ENCODE measurements at regions not wholly inside any gene's neighbourhood (a gene's known extent, or its start where the extent isn't known, plus 50 kb on each side); places are given as distances from the start of the nearest gene placed in this dataset.

DNA sequence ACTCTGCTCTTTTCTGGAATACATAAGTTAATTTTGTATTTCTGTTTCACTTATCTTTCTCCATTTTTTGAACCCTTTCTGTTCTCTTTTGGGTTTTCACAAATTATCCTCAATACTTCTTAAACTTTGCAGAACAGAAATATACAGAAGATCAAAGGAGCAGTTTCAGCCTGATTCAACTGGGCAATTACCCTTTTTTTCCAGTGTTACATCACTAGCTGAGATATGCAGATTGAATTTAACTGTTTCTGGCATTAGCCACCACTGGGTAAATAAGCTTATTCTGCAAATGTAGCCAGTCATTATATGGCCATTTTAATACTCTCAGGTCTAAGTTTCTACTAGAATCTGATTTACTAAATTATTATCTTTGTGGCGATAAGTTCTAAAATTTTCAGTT is 66.9 kb upstream of the GRID2 start:
- TF ChIP-seq, protein P1, sequence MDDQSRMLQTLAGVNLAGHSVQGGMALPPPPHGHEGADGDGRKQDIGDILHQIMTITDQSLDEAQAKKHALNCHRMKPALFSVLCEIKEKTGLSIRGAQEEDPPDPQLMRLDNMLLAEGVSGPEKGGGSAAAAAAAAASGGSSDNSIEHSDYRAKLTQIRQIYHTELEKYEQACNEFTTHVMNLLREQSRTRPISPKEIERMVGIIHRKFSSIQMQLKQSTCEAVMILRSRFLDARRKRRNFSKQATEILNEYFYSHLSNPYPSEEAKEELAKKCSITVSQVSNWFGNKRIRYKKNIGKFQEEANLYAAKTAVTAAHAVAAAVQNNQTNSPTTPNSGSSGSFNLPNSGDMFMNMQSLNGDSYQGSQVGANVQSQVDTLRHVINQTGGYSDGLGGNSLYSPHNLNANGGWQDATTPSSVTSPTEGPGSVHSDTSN (IDR thresholded peaks at IDR 0.05) = peak; percentile 34
- TF ChIP-seq, protein P2, sequence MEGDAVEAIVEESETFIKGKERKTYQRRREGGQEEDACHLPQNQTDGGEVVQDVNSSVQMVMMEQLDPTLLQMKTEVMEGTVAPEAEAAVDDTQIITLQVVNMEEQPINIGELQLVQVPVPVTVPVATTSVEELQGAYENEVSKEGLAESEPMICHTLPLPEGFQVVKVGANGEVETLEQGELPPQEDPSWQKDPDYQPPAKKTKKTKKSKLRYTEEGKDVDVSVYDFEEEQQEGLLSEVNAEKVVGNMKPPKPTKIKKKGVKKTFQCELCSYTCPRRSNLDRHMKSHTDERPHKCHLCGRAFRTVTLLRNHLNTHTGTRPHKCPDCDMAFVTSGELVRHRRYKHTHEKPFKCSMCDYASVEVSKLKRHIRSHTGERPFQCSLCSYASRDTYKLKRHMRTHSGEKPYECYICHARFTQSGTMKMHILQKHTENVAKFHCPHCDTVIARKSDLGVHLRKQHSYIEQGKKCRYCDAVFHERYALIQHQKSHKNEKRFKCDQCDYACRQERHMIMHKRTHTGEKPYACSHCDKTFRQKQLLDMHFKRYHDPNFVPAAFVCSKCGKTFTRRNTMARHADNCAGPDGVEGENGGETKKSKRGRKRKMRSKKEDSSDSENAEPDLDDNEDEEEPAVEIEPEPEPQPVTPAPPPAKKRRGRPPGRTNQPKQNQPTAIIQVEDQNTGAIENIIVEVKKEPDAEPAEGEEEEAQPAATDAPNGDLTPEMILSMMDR (IDR thresholded peaks at IDR 0.05) = no peak
- TF ChIP-seq EP300 (IDR thresholded peaks at IDR 0.05; ENCODE audit: borderline replicate concordance in 1 of 2, low read depth in 1 of 2, low read length in 1 of 2) = no peak
- TF ChIP-seq JUND (IDR thresholded peaks at IDR 0.05) = no peak
- no peak for TF ChIP-seq GABPA (IDR thresholded peaks at IDR 0.05; ENCODE audit: low read depth)

Measured in SK-N-SH (cell line).